Stimulated activated CD8-positive, alpha-beta memory T cell treated with anti-CD3 and anti-CD28 coated beads, Interleukin-15, amount 100 ng/mL, for 48 hours (primary cell): ENCODE measurements at regions not wholly inside any gene's neighbourhood (a gene's known extent, or its start where the extent isn't known, plus 50 kb on each side); places are given as distances from the start of the nearest gene placed in this dataset.
"Not testable (repeated sequence)": the region's sequence is repeated elsewhere in the genome, so short reads cannot be mapped to it uniquely, and the experiment has no call there.

Experiments
- DNase-seq, 2 donors: peaks; one replicate each; pipeline ENCODE4 v3.0.0-alpha.2; 2020; ENCODE audit warnings: low read depth in 2 of 2

- DNase-seq = no peak
Observed at GRCh38 chr14:43087666-43088065, 1419.4 kb downstream of the FSCB start.

DNA sequence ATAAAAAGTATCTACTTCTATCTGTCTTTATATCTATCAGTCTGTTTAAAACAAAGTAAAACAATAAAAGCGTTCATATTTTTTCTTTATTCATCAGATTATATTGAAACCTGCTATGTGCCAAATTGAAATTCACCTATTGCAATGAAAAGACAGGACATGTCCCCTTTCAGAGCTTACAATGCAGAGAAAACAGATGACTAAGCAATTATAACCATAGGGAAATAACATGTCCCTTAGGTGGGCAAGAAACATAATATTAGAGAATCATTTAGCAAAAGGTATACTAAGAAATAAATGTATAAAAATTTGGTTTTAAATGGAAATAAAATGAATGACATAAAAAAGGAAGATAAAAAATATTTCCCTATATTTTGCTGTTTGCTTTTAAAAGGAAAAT is 1421.3 kb downstream of the FSCB start:
- no peak for DNase-seq

DNA sequence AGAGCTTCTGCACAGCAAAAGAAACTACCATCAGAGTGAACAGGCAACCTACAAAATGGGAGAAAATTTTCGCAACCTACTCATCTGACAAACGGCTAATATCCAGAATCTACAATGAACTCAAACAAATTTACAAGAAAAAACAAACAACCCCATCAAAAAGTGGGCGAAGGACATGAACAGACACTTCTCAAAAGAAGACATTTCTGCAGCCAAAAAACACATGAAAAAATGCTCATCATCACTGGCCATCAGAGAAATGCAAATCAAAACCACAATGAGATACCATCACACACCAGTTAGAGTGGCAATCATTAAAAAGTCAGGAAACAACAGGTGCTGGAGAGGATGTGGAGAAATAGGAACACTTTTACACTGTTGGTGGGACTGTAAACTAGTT is 1439.7 kb downstream of the FSCB start:
- not testable (repeated sequence) for DNase-seq

GRCh38 chr14:43056106-43056505 is 1449.4 kb downstream of the LRFN5 start:
- DNase-seq = no peak

GRCh38 chr14:43052897-43053296 is 1446.2 kb downstream of the LRFN5 start:
- no peak for DNase-seq

- no peak for DNase-seq
Observed at GRCh38 chr14:43043850-43044249, 1437.2 kb downstream of the LRFN5 start.

DNA sequence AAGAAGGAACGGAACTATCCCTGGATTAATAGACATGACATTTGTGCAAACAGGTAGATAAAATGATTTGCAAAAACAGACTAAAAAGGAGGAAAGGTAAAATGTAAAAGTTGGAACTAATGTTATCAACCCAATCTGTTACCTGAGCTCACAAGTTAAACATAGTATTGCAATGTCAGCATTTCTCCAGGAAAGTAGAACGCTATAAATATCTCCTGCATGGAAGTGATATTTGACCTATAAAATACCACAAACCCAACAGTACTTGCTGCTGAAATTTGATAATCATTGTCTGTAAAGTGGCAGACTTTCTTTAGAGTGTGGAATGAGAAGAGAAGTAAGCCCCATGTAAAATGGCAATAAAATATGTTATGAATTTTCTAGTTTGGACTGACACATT is 1435.7 kb downstream of the LRFN5 start:
- no peak for DNase-seq

DNA sequence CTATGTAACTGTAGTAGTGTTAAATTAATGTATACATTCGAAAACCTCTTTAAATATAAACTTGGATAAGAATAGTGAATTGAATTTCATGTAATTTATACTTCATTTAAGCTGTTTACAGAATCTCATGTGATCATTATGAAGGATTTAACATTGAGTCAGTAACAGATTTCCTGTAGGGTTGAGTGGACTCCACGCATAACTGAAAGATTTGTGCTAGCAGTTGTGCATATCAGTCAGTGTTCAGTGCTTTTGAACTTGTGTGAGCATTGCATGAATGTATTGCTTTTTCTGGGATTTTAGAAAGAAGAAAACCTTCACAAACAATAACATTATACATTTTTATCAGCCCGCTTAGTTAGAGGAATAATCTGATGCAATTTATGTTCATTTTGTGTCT is 1435.3 kb downstream of the LRFN5 start:
- DNase-seq = no peak

- DNase-seq = no peak
Observed at GRCh38 chr14:43041207-43041606, 1434.5 kb downstream of the LRFN5 start.

DNA sequence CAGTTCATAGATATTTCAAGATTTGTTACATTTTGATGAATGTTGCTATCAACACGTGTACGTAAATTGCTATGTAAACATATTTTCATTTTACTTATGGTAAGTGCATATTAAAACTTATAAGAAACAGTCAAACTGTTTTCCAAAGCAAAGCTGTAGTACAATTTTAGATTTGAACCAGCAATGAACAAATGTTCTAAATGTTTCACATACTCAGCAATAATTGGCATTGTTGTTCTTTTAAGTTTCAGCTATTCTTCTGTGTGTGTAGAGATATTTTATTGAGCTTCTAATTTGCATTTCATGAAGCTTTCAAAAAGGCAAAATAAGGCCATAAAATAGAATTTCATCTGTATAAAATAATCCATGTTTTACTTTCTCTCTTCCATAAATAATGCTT is 1433.2 kb downstream of the LRFN5 start:
- no peak for DNase-seq

GRCh38 chr14:43031598-43031997 is 1424.9 kb downstream of the LRFN5 start:
- no peak for DNase-seq

- no peak for DNase-seq
Observed at GRCh38 chr14:43022094-43022800, 1415.6 kb downstream of the LRFN5 start.

DNA sequence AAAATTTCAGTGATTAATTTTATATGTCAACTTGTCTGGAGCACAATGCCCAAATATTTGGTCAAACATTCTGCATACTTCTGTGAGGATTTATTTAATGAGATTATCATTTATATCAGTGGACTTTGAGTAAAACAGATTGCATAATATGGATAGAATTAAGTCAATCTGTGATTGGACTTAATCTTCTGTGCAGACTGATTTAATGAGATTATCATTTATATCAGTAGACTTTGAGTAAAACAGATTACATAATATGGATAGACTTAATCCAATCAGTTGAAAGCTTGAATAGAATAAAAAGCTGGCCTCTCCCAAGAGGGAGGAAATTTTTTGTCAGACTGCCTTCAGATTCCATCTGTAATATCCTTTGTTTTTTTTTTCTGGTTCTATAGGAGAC is 1413.2 kb downstream of the LRFN5 start:
- DNase-seq = no peak

GRCh38 chr14:43014338-43014737 is 1407.7 kb downstream of the LRFN5 start:
- no peak for DNase-seq

DNA sequence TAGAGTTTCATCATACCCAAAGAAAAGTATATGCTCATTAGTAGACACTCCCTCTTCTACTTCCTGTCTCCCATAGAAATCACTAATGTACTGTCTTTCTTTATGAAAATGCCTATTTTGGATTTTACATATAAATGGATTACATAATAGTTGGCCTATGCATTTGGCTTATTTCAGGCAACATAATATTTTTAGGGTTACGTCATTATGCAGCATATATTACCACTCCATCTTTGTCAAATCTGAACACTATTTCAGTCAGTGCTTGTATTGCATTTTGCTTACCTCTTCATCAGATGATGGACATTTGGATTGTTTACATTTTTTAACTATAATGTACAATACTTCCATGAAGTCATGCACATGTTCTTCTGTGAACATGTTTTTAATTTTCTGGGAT is 1406.1 kb downstream of the LRFN5 start:
- DNase-seq = no peak

GRCh38 chr14:43005807-43006206 is 1399.1 kb downstream of the LRFN5 start:
- no peak for DNase-seq

DNA sequence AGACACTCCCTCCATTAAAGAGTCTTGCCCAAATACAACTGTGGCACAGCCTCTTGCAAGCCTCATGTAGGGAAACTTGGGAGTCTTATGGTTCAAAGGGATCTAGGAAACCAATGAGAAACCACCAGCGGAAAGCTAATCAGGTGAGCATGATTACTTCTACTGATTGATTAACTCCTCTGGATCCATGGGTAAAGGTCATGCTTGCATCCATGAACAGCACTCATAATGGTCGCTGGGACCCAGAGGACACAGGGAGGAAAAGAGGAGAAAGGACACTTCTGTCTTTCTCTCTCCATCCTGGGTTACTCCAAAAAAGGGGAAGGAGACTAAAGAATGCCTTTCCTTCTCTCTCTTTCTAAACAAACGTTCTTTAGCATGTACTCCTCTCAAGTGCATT is 1397.2 kb downstream of the LRFN5 start:
- DNase-seq = no peak

GRCh38 chr14:43001731-43002130 is 1395.1 kb downstream of the LRFN5 start:
- no peak for DNase-seq

DNA sequence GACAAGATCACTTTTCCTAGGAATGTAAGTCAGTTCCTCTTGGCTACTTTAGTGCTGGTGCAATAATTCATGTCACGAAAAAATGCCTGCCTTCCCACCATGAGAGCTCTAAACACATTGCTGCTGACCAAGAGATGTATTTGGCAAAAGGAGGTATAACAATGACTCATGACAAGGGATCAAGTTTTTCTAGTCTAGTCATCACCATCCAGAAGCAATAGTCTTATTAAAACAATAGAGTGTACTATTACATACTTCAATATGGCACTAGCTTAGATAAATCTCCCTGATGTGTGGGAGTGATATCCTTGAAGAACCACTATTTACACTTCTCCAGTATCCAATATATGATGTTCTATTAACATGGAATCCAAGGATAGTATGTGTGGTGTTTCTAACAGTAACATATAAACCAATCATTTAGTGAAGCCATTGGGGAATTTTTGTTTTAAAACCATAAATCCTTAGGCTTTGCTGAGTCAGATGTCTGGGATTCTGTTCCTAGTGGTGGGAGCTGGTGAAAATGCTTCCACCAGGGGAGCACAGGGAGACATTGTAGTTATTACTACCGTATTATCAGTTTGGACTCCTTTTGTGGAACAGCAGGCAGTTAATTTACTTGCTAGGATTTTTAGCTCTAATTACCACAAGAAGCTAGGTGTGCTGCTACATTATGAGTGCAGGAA is 1387.5 kb downstream of the LRFN5 start:
- DNase-seq = no peak

GRCh38 chr14:42992930-42993329 is 1386.3 kb downstream of the LRFN5 start:
- DNase-seq = no peak

DNA sequence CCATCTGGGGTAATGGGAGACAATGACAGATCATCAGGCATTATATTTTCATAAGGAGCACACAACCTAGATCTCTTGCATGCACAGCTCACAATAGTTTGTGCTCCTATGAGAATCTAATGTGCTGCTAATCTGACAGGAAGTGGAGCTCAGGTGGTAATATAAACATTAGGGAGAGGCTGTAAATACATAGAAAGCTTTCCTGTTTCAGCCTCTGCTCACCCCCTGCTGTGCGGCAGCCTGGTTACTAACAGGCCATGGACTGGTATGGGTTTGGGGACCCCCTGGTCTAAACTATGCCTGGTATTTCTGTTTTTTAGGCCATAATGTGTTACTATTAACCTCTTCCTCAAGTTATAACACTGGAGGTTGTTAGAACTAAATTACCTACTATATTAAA is 1373.7 kb downstream of the LRFN5 start:
- no peak for DNase-seq

DNA sequence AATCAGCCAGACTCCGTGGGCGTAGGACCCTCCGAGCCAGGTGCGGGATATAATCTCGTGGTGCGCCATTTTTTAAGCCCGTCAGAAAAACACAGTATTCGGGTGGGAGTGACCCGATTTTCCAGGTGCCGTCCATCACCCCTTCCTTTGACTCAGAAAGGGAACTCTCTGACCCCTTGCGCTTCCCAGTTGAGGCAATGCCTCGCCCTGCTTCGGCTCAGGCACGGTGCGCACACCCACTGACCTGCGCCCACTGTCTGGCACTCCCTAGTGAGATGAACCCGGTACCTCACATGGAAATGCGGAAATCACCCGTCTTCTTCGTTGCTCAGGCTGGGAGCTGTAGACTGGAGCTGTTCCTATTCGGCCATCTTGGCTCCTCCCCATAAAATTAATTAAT is 1366.5 kb downstream of the LRFN5 start:
- DNase-seq = not testable (repeated sequence)

- no peak for DNase-seq
Observed at GRCh38 chr14:42965512-42965911, 1358.8 kb downstream of the LRFN5 start.

GRCh38 chr14:42961509-42961908 is 1354.8 kb downstream of the LRFN5 start:
- no peak for DNase-seq
